Testis (tissue), 2 donors: ENCODE measurements at regions not wholly inside any gene's neighbourhood (a gene's known extent, or its start where the extent isn't known, plus 50 kb on each side); places are given as distances from the start of the nearest gene placed in this dataset.

Experiments used
- POLR2A ChIP-seq: fragments of 450-650 bp; IDR thresholded peaks from one replicate; pipeline ENCODE4 v1.6.1; 2017; ENCODE audit warnings: antibody characterized with exemption, mild to moderate bottlenecking, moderate library complexity
- TF ChIP-seq, protein P1 (sequence below), 3 experiments: fragments of 450-650 bp in 2 of 3; fragments of 200-600 bp in 1 of 3; sonication (generic) in 1 of 3; IDR thresholded peaks; one replicate each; pipeline ENCODE4 v1.5.1; 2016 to 2019; ENCODE audit warnings: antibody characterized with exemption in 3 of 3, mild to moderate bottlenecking in 2 of 3, moderate library complexity in 1 of 3

GRCh38 chr4:186449954-186450353, 105.4 kb downstream of the MTNR1A start:
- TF ChIP-seq, protein P1, sequence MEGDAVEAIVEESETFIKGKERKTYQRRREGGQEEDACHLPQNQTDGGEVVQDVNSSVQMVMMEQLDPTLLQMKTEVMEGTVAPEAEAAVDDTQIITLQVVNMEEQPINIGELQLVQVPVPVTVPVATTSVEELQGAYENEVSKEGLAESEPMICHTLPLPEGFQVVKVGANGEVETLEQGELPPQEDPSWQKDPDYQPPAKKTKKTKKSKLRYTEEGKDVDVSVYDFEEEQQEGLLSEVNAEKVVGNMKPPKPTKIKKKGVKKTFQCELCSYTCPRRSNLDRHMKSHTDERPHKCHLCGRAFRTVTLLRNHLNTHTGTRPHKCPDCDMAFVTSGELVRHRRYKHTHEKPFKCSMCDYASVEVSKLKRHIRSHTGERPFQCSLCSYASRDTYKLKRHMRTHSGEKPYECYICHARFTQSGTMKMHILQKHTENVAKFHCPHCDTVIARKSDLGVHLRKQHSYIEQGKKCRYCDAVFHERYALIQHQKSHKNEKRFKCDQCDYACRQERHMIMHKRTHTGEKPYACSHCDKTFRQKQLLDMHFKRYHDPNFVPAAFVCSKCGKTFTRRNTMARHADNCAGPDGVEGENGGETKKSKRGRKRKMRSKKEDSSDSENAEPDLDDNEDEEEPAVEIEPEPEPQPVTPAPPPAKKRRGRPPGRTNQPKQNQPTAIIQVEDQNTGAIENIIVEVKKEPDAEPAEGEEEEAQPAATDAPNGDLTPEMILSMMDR (IDR thresholded peaks at IDR 0.05): no peak
- no peak for TF ChIP-seq POLR2A
